GM12892 (cell line): ENCODE measurements at regions not wholly inside any gene's neighbourhood (a gene's known extent, or its start where the extent isn't known, plus 50 kb on each side); places are given as distances from the start of the nearest gene placed in this dataset.

ENCODE experiments used
- POLR2A ChIP-seq: IDR thresholded peaks from 2 replicates; pipeline ENCODE4 v1.6.1; 2011; ENCODE audit warnings: low read depth, low read length, control low read depth
- POLR2AphosphoS5 ChIP-seq: IDR thresholded peaks from 2 replicates; pipeline ENCODE4 v1.6.1; 2011; ENCODE audit warnings: low read depth, low read length, control low read depth
- TAF1 ChIP-seq: IDR thresholded peaks from 2 replicates; pipeline ENCODE4 v1.6.1; 2011; ENCODE audit warnings: low read depth, mild to moderate bottlenecking, control low read depth, low read length, borderline replicate concordance

DNA sequence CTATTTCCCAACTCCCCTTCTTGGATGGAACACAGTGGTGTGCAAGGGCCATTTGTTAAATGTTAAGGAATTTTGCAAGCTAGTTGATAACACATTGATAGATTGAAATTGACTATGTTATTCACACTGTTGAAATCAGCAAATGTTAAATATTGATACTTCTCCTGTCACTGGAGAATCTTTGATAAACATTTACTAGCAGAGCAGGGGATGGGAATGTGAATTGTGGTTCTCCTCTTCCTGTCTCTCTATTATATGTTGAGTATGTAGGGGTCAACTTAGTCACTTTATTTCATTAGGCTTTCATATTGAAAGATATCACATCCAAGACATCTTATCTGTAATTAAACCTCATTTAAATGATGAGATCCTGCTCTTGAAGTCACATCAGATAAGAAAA is 533.9 kb downstream of the TLR4 start:
- no peak for TF ChIP-seq POLR2AphosphoS5
- no peak for TF ChIP-seq POLR2A
- no peak for TF ChIP-seq TAF1
